Mesendoderm (in vitro differentiated cells): ENCODE measurements at regions not wholly inside any gene's neighbourhood (a gene's known extent, or its start where the extent isn't known, plus 50 kb on each side); places are given as distances from the start of the nearest gene placed in this dataset.
"Not testable (repeated sequence)": the region's sequence is repeated elsewhere in the genome, so short reads cannot be mapped to it uniquely, and the experiment has no call there.

Experiments used
- DNase-seq: peaks from one replicate; pipeline ENCODE4 v3.0.0; 2013
- H2AK5ac ChIP-seq: 2 replicates; pipeline ENCODE4 v1.6.1; 2013; ENCODE audit warnings: low read length, inconsistent platforms
- H2BK120ac ChIP-seq: 2 replicates; pipeline ENCODE4 v1.6.1; 2013; ENCODE audit warnings: low read depth, mild to moderate bottlenecking, low read length, moderate library complexity, mixed read lengths
- H2BK15ac ChIP-seq: replicated peaks from 2 replicates; pipeline ENCODE4 v1.6.1; 2013; ENCODE audit warnings: low read depth, mild to moderate bottlenecking, moderate library complexity
- H2BK5ac ChIP-seq: 2 replicates; pipeline ENCODE4 v1.6.1; 2013; ENCODE audit warnings: low read length, inconsistent platforms
- H3K18ac ChIP-seq: 2 replicates; pipeline ENCODE4 v1.6.1; 2013; ENCODE audit warnings: mild to moderate bottlenecking, low read length, mixed read lengths
- H3K23ac ChIP-seq: one replicate; pipeline ENCODE4 v1.6.1; 2013; ENCODE audit warnings: low read length
- H3K27ac ChIP-seq: 2 replicates; pipeline ENCODE4 v1.5.1; 2013; ENCODE audit warnings: low read depth, mild to moderate bottlenecking, inconsistent platforms, low read length, moderate library complexity
- H3K27me3 ChIP-seq: 2 replicates; pipeline ENCODE4 v1.6.1; 2013; ENCODE audit warnings: low read length, control low read depth, mild to moderate bottlenecking, inconsistent platforms; ENCODE audit not compliant: insufficient read depth, poor library complexity
- H3K36me3 ChIP-seq: 2 replicates; pipeline ENCODE4 v1.6.1; 2013; ENCODE audit warnings: low read length, inconsistent platforms; ENCODE audit not compliant: control insufficient read depth, insufficient read depth
- H3K4ac ChIP-seq: one replicate; pipeline ENCODE4 v1.6.1; 2013; ENCODE audit warnings: low read depth, mild to moderate bottlenecking, low read length, moderate library complexity
- H3K4me1 ChIP-seq: 2 replicates; pipeline ENCODE4 v1.6.1; 2013; ENCODE audit warnings: low read depth, low read length, inconsistent platforms; ENCODE audit not compliant: control insufficient read depth
- H3K4me2 ChIP-seq: 2 replicates; pipeline ENCODE4 v1.6.1; 2013; ENCODE audit warnings: low read length
- H3K4me3 ChIP-seq: 2 replicates; pipeline ENCODE4 v1.5.1; 2013; ENCODE audit warnings: mild to moderate bottlenecking, low read length
- H3K56ac ChIP-seq: one replicate; pipeline ENCODE4 v1.6.1; 2013; ENCODE audit warnings: low read length
- H3K79me1 ChIP-seq: 2 replicates; pipeline ENCODE4 v1.6.1; 2013; ENCODE audit warnings: low read length, inconsistent platforms
- H3K79me2 ChIP-seq: 2 replicates; pipeline ENCODE4 v1.6.1; 2013; ENCODE audit warnings: mild to moderate bottlenecking, low read length; ENCODE audit not compliant: control insufficient read depth, insufficient read depth
- H3K9ac ChIP-seq: 2 replicates; pipeline ENCODE4 v1.6.1; 2013; ENCODE audit warnings: low read length, inconsistent platforms
- H4K5ac ChIP-seq: one replicate; pipeline ENCODE4 v1.6.1; 2013; ENCODE audit warnings: low read length
- H4K8ac ChIP-seq: one replicate; pipeline ENCODE4 v1.6.1; 2013; ENCODE audit warnings: low read depth, mild to moderate bottlenecking, control low read depth, low read length, moderate library complexity
- WGBS: extraction: QIAGEN DNeasy Blood & Tissue Kit; methylation state at CpG from one replicate; pipeline ENCODE4 v1.1.7; 2013; ENCODE audit warnings: low lambda C conversion rate, missing lambda C conversion rate; ENCODE audit not compliant: insufficient coverage; ENCODE audit errors: extremely low coverage; 5-methylcytosine and 5-hydroxymethylcytosine counted together

- not testable (repeated sequence) for H3K4ac ChIP-seq, H3K4me2 ChIP-seq, H3K18ac ChIP-seq, H3K27ac ChIP-seq, H3K4me1 ChIP-seq, H3K56ac ChIP-seq, H3K79me2 ChIP-seq, H2BK120ac ChIP-seq, H3K4me3 ChIP-seq, H3K79me1 ChIP-seq, H2BK5ac ChIP-seq, DNase-seq, H2BK15ac ChIP-seq, H4K8ac ChIP-seq, H3K9ac ChIP-seq, H4K5ac ChIP-seq, H3K27me3 ChIP-seq, H2AK5ac ChIP-seq, H3K36me3 ChIP-seq, H3K23ac ChIP-seq
- no CpG with 5 or more reads among the region's 5 CpGs for WGBS
Measured at GRCh38 chr7:73170415-73170814, 84.6 kb upstream of the SPDYE9 start.

GRCh38 chr7:73166152-73166551 is 80.3 kb upstream of the SPDYE9 start:
- H2BK5ac ChIP-seq, H3K23ac ChIP-seq, H3K4me2 ChIP-seq, H4K5ac ChIP-seq, H3K56ac ChIP-seq, H3K36me3 ChIP-seq, H2AK5ac ChIP-seq, H3K79me2 ChIP-seq, H3K27ac ChIP-seq, H2BK15ac ChIP-seq, H3K4ac ChIP-seq, H3K4me3 ChIP-seq, H2BK120ac ChIP-seq, H3K27me3 ChIP-seq, H3K4me1 ChIP-seq, H3K9ac ChIP-seq, H3K18ac ChIP-seq, H4K8ac ChIP-seq, H3K79me1 ChIP-seq, DNase-seq: not testable (repeated sequence)
- no CpG with 5 or more reads among the region's 5 CpGs for WGBS

GRCh38 chr7:73162680-73163079 is 76.8 kb upstream of the SPDYE9 start:
- not testable (repeated sequence) for H3K79me1 ChIP-seq, H3K23ac ChIP-seq, H2BK15ac ChIP-seq, H3K9ac ChIP-seq, H3K27ac ChIP-seq, H3K56ac ChIP-seq, H2AK5ac ChIP-seq, H4K8ac ChIP-seq, H4K5ac ChIP-seq, H2BK5ac ChIP-seq, H3K79me2 ChIP-seq, H2BK120ac ChIP-seq, H3K18ac ChIP-seq, H3K36me3 ChIP-seq, H3K4ac ChIP-seq, DNase-seq, H3K4me1 ChIP-seq, H3K27me3 ChIP-seq, H3K4me2 ChIP-seq, H3K4me3 ChIP-seq
- WGBS, result no CpG with 5 or more reads among the region's 7 CpGs

- not testable (repeated sequence) for H2AK5ac ChIP-seq, H3K9ac ChIP-seq, H3K27me3 ChIP-seq, H3K36me3 ChIP-seq, H3K18ac ChIP-seq, H2BK5ac ChIP-seq, H3K4me3 ChIP-seq, H3K79me1 ChIP-seq, H3K79me2 ChIP-seq, H2BK15ac ChIP-seq, H3K4me1 ChIP-seq, H3K56ac ChIP-seq, H4K5ac ChIP-seq, H3K23ac ChIP-seq, H3K27ac ChIP-seq, H2BK120ac ChIP-seq, H4K8ac ChIP-seq, H3K4me2 ChIP-seq, H3K4ac ChIP-seq, DNase-seq
- no CpG with 5 or more reads among the region's 4 CpGs for WGBS
Measured at GRCh38 chr7:73161727-73162126, 75.9 kb upstream of the SPDYE9 start.

- H2AK5ac ChIP-seq, H3K79me1 ChIP-seq, H3K4me3 ChIP-seq, H3K27ac ChIP-seq, H2BK15ac ChIP-seq, H2BK5ac ChIP-seq, H4K8ac ChIP-seq, H3K56ac ChIP-seq, H3K4me2 ChIP-seq, DNase-seq, H2BK120ac ChIP-seq, H3K27me3 ChIP-seq, H3K18ac ChIP-seq, H3K4ac ChIP-seq, H4K5ac ChIP-seq, H3K79me2 ChIP-seq, H3K23ac ChIP-seq, H3K36me3 ChIP-seq, H3K4me1 ChIP-seq, H3K9ac ChIP-seq: not testable (repeated sequence)
- WGBS, result no CpG with 5 or more reads among the region's 9 CpGs
Measured at GRCh38 chr7:73157169-73157661, 71.4 kb upstream of the SPDYE9 start.

GRCh38 chr7:73156510-73157168 is 70.8 kb upstream of the SPDYE9 start:
- not testable (repeated sequence) for H3K4me1 ChIP-seq, H3K4me3 ChIP-seq, H4K5ac ChIP-seq, H3K9ac ChIP-seq, H3K18ac ChIP-seq, H2AK5ac ChIP-seq, H2BK15ac ChIP-seq, DNase-seq, H3K4ac ChIP-seq, H2BK120ac ChIP-seq, H3K27me3 ChIP-seq, H3K27ac ChIP-seq, H3K23ac ChIP-seq, H2BK5ac ChIP-seq, H3K79me2 ChIP-seq, H4K8ac ChIP-seq, H3K79me1 ChIP-seq, H3K4me2 ChIP-seq, H3K56ac ChIP-seq, H3K36me3 ChIP-seq
- no CpG with 5 or more reads among the region's 17 CpGs for WGBS
